GDM1 (cell line): ENCODE measurements at regions not wholly inside any gene's neighbourhood (a gene's known extent, or its start where the extent isn't known, plus 50 kb on each side); places are given as distances from the start of the nearest gene placed in this dataset.

Experiments used
- DNase-seq: peaks from one replicate; lab custom pipeline; 2025; lab: John Stamatoyannopoulos, UW

- DNase-seq, result no peak
Measured at GRCh38 chr12:59839514-59839913, 243.7 kb downstream of the SLC16A7 start.

GRCh38 chr12:59843260-59843843 is 247.5 kb downstream of the SLC16A7 start:
- no peak for DNase-seq

DNA sequence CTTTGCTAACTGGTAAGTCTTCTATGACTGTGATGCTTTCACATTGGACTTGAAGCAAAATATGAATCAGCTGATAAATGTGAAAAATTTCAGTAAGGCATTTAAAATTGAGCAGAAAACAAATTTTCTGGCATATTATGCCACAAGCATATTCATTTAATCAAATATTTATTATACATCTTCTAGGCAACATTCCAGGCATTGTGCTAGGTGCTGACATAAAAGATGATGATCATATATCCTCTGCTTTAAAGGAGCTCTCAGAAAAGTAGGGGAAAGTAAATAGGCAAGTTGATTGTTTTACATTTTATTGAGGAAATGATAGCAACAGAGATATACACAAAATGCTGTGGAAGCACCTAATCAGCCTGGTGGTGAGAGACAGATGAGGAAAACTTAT is 248.9 kb downstream of the SLC16A7 start:
- no peak for DNase-seq

DNA sequence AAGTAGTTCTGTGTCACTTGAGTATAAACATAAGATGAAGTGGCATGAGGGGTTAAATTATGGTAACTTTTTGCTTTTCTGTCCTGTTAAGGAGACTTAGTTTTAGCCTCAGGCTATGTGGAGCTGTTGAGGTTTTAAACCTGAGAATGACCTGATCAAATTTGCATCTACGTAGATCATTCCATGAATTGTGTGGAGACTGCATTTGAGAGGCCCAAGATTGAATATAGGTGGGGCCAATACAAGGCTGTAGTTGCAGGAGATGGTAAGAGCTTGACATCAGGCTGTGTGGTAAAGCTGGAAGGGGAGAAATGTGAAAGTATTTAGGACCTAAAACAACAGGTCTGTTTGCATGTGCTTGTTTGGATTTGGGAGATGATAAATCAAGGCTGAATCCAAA is 249.5 kb downstream of the SLC16A7 start:
- no peak for DNase-seq

DNA sequence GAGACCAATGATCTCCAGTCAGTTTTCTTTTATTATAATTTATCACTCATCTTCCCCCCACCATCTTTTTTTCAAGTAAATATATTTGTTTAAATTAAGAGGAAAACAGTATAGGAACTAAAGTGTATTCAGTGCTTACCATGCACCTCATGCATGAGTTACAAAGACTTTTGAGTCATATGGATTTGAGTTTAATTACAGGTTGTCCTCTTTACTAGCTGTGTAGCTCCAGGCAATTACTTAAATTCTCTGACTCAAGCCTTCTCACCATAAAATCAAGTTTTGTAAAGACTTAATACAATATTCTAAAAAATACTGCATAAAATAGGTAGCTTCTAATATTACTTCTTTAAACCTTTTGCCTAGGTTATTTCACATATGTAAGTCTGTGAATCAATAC is 251.3 kb downstream of the SLC16A7 start:
- DNase-seq, result no peak

DNA sequence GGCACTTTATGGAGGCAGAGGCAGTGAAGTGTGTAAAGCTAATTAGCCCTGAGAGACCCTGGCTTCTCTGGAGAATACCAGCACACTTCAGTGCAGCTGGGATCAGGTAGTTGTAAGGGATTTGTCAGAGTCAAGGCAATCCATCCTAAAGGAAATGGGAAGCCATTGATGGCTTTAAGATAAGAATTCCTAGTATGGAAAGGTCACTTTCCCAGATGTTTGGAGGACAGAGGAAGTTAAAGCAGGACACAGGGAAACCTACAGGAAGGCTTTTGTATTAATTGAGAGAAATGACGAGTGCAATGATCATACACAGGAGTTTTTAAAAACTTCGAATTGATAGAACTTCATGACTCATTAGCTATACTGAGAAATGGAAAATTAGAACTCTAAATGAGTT is 254.4 kb downstream of the SLC16A7 start:
- no peak for DNase-seq

DNA sequence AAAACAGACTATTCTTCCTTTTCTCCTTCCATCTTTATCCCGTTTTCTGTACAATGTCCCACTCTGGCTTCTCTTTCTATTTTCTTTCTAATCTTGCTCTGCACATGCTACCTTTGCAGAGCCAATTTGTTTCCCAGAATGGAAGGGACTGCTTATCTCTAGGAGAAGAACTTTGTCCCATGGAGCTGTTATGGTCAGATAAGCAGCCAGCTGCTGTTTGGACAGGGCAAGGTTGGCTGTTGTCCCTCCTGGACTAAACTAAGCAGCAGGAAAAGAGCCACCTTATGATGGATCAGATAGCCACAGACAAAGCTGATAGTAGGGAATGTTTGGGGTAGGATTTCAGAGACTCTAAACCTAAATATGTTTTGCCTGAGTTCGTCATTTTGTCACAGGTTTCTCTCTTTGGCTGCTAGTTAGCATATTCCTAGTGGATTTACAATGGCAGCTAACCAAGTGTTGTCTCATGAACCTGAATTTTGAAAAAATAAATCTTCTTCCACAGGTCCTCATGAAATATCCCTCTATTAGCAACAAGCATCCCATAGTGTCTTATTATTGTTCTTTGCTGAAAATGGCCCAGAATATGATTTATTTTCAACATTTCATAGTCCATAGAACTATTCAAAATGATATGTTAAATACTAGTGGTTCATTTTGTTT is 262.8 kb downstream of the SLC16A7 start:
- no peak for DNase-seq

DNA sequence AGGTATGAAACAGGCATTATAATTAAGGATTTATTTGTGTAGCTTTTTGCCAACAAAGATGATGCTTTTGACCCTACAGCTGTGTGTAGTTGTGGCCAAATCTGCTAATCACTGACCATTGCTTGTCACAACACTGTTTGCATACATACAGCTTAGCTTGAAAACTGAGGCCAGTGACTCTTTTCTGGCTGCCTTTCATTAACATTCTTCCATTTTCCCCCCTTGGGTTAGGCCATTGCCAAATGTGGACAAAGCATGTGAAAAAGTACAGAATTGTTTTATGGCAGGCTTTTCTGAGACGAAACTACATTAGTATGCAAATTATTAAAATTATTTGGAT is 263.3 kb downstream of the SLC16A7 start:
- no peak for DNase-seq

DNA sequence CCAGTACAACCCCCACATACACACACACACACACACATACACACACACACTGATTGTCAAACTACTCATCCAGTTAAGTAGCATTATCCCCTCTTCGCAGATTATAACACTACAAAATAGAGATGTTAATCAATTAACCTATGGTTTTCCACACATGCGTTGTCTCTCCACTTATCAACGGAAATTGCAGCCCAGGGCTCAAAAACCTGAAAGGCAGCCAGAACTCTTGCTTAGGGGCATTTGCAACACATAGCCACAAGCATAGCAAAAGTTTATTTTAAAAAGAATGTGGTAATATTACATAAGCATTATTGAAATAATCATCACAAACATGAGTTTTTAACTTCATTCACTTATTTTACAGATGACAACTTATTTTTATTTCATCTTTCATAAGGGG is 265.8 kb downstream of the SLC16A7 start:
- no peak for DNase-seq

DNA sequence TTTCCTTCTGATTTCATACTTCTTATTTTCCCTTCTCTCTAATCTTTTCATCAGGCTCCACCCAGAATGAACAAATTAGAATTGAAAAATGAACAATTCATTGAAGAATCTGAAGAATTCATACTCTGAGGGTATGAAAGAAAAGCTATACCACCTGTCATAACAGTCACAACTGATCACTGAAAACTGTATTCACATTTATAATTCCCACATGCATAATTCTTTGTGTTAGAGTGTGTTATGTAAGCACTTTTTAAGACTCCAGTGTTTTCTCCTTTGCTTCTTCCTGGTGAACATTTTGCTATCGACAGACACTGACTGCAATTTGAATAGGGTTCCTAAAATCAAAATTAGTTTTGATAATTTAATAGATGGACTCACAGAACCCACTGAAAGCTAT is 271.2 kb downstream of the SLC16A7 start:
- no peak for DNase-seq

GRCh38 chr12:59867689-59868088 is 271.9 kb downstream of the SLC16A7 start:
- DNase-seq, result no peak

DNA sequence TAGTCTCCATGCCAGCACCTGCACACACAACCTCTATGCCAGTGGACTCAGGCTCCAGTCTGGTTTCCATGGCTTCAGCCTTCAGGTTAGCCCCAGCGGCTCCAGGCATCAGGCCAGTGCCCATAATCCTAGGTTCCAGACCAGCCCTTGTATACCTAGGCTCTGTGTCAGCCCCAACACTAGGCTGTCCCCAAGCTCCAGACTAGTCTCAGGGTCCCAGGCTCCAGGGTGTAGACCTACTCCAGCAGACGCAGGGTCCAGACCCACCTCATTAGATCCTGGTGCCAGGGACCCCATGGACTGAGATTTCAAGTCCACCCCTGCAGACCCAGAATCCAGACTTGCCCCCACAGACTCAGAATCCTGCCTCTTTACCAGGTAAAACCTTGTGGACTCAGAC is 275.9 kb downstream of the SLC16A7 start:
- no peak for DNase-seq

DNA sequence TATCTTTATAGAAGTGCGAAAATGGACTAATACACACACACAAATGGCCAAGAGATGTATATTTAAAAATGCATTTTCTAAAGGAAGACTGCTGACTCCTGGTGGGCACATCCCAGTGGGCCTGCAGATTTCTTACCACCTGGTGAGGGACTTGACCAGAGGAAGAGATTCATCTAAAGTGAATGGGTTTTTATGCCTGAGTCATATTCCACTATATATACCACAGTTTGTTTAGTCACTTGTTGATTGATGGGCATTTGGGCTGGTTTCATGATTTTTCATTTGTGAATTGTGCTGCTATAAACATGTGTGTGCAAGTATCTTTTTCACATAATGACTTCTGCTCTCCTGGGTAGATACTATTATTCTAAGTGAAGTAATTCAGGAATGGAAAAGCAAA is 277.3 kb downstream of the SLC16A7 start:
- no peak for DNase-seq

DNA sequence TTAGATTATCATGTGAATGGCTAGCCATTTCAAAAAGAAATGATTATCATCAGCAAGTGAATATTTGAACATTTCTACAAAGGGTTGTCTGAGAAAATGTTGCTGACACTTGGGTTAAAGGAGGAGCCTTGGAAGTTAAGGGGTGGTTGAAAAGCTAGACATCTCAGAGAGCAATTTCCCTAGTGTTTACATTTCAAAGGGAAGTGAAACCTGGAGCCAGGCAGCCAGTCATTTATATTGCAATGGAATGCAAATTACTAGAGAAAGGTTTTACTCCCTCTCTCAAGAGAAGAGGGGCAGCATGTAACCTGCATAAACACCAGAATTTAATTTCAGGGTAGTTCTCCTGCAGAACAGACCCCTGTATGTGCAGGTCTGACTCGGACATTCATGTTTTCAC is 279.0 kb downstream of the SLC16A7 start:
- no peak for DNase-seq

DNA sequence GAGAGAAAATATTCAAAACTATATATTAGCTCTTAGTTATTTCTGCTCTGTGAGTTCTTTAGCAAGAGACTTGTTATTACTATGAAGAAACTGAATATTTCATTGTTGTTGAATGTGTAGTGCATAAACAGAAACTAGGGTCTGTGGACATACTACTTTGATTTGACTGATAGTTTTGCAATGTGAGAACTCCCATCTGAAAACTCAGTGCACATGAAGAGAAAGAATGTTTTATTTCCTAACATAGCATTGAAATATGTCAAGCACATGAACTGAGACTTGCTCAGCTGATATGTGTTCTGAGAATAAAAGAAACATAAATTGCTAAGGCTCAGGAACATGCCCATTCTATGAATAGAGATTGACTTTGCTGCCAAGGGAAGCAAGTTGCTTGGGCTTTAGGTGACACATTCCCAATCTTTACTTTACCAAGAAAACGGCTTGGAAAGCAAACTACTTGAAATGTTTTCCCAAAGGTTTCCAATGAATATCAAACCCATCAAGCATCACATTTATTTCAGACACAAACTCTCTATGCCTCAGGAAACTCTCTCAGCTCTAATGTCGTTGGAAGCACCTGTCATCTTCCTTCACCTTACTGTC is 290.4 kb downstream of the SLC16A7 start:
- no peak for DNase-seq

DNA sequence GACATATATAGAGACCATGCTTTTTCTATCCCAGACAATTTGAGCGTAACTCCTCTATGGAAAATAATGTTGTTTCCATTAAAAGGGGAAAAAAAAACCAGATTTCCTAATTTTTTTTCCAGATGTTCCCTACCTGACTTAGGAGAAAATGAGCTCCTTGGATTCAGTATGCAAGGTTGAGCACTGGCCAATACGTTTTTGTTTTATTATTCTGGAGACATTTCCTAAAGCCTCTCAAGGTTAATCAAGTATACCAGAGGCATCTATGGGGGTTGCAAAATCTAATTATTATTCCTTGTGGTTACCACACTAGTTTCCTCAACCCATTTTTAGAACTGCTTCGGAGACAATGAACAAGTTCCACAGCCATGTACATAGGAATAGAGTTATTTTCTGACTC is 291.3 kb downstream of the SLC16A7 start:
- DNase-seq, result no peak

GRCh38 chr12:59890896-59891579 is 295.2 kb downstream of the SLC16A7 start:
- DNase-seq, result no peak

- DNase-seq, result no peak
Measured at GRCh38 chr12:59895166-59895775, 299.4 kb downstream of the SLC16A7 start.

GRCh38 chr12:59904874-59905521 is 309.2 kb downstream of the SLC16A7 start:
- no peak for DNase-seq

DNA sequence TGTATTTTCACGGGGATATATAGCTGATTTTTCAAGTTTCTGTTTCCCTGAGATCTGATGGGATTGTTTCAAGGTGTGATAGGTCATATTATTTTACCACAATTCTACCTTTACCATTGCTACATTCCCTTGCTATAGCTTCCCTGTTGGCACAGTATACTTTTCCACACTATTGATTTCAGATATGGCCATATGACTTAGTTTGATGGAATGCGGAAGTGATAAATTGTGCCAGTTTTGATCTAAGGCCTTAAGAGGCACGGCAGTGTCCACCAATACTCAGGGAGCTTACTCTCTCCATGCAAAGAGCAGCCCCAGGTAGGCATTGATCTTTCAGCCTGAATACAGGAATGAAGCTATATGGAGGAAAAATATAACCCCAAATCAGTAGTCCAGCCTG is 315.7 kb downstream of the SLC16A7 start:
- no peak for DNase-seq

- no peak for DNase-seq
Measured at GRCh38 chr12:59916988-59917387, 321.2 kb downstream of the SLC16A7 start.

DNA sequence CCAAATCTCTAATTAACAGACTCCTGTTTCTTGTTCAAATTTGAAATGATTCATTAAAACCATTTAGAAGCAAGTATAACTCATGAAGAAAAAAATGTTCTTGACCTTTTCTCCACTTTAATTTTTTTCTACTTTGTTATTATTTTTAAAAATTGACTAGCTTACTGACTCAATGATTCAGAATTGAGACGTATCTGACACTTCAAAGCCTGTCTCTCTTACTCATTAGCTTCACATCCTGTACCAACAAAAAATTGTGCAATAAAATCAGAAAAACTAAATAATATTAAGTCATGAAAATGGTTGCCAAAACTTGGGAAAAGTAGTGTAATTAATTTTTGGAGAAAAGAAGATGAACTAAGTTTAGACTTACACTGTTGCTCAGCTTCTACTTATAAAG is 331.2 kb downstream of the SLC16A7 start:
- DNase-seq, result no peak
